CMK (cell line): ENCODE measurements at regions not wholly inside any gene's neighbourhood (a gene's known extent, or its start where the extent isn't known, plus 50 kb on each side); places are given as distances from the start of the nearest gene placed in this dataset.
"Not testable (repeated sequence)": the region's sequence is repeated elsewhere in the genome, so short reads cannot be mapped to it uniquely, and the experiment has no call there.

Experiments
- DNase-seq: peaks from one replicate; pipeline ENCODE4 v3.0.0-alpha.2; 2010; ENCODE audit warnings: low read depth

GRCh38 chr2:89797320-89798038 is 1106.0 kb downstream of the RPIA start:
- DNase-seq = no peak

- DNase-seq = not testable (repeated sequence)
Observed at GRCh38 chr2:89801207-89801606, 1109.7 kb downstream of the RPIA start.

GRCh38 chr2:89806363-89806762 is 1114.9 kb downstream of the RPIA start:
- DNase-seq = not testable (repeated sequence)

- DNase-seq = no peak
Observed at GRCh38 chr2:89811295-89811694, 1119.8 kb downstream of the RPIA start.

GRCh38 chr2:89811910-89812309 is 1120.4 kb downstream of the RPIA start:
- DNase-seq = not testable (repeated sequence)

- not testable (repeated sequence) for DNase-seq
Observed at GRCh38 chr2:89814359-89814758, 1122.9 kb downstream of the RPIA start.

GRCh38 chr2:89818873-89819272 is 1127.4 kb downstream of the RPIA start:
- no peak for DNase-seq

GRCh38 chr2:89819809-89820208 is 1128.3 kb downstream of the RPIA start:
- no peak for DNase-seq

GRCh38 chr2:89820248-89820647 is 1128.8 kb downstream of the RPIA start:
- DNase-seq = no peak

GRCh38 chr2:89821455-89821945 is 1130.0 kb downstream of the RPIA start:
- no peak for DNase-seq

GRCh38 chr2:89822342-89822741 is 1130.9 kb downstream of the RPIA start:
- DNase-seq = not testable (repeated sequence)

GRCh38 chr2:89823556-89823955 is 1132.1 kb downstream of the RPIA start:
- no peak for DNase-seq

- DNase-seq = no peak
Observed at GRCh38 chr2:89825034-89825433, 1133.6 kb downstream of the RPIA start.

GRCh38 chr2:89826741-89827140 is 1135.3 kb downstream of the RPIA start:
- DNase-seq = not testable (repeated sequence)

- DNase-seq = not testable (repeated sequence)
Observed at GRCh38 chr2:89827829-89828228, 1136.4 kb downstream of the RPIA start.

- not testable (repeated sequence) for DNase-seq
Observed at GRCh38 chr2:89828416-89828815, 1136.9 kb downstream of the RPIA start.

- not testable (repeated sequence) for DNase-seq
Observed at GRCh38 chr2:89828961-89829631, 1137.6 kb downstream of the RPIA start.

GRCh38 chr2:89829828-89830227 is 1138.4 kb downstream of the RPIA start:
- DNase-seq = no peak

GRCh38 chr2:89830341-89831218 is 1139.1 kb downstream of the RPIA start:
- not testable (repeated sequence) for DNase-seq

GRCh38 chr2:89831641-89832498 is 1140.4 kb downstream of the RPIA start:
- DNase-seq = no peak

- DNase-seq = no peak
Observed at GRCh38 chr2:89833116-89833779, 1141.8 kb downstream of the RPIA start.
